ENCODE measurements at regions not wholly inside any gene's neighbourhood (a gene's known extent, or its start where the extent isn't known, plus 50 kb on each side); places are given as distances from the start of the nearest gene placed in this dataset.
"Not testable (repeated sequence)": the region's sequence is repeated elsewhere in the genome, so short reads cannot be mapped to it uniquely, and the experiment has no call there.

DNA sequence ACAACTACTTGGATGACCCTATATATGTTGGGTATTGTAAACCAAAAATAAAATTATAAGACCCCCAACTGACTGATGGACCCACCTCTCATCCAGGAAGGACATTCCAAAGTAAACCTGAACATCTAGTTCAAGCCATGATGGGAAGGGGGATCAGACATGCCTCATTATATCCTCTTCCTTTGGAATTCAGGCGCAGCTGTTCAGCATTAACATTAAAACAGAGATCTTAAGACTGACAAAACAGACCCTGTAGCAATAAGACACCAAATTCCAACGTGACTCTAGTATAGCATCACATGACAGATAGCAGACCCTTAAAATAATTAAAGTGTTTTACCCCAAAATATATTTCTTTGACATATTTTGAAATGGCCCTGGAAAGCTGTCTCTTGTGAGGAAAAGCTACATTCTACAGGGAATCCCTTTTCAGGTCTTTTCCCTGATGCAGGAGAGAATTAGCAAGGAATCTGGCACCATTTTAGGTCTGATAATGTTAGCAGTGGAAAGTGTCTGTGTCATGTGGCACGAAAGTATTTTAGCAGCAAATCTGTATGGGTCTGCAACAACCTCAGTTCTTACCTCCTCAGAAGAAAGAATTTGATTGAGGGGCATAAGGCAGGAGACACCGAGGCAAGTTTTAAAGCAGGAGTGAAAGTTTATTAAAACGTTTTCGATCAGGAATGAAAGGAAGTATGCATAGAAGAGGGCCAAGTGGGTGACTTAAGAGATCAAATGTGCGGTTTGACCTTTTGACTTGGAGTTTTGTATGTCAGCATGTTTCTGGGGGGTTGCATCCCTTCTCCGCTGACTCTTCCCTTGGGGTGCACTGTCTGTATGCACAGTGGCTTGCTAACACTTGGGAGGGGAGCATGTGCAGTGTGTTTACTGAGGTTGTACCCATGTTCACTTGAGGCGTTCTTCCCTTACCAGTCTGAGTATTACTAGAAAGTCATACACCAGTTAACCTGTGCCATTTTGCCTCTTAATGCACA lies 236.6 kb upstream of the PPP1R3A start:
- no peak for DNase-seq
- H3K36me3 ChIP-seq, result no peaks in the 10 kb centered on the region
- H3K4me3 ChIP-seq, result no peak overlapping the region
- no peaks in the 10 kb centered on the region for H3K9me3 ChIP-seq
- no peaks in the 10 kb centered on the region for H3K27me3 ChIP-seq

GRCh38 chr7:114153700-114154099 lies 234.9 kb upstream of the PPP1R3A start:
- no peak overlapping the region for H3K4me3 ChIP-seq
- H3K27me3 ChIP-seq, result no peaks in the 10 kb centered on the region

GRCh38 chr7:114152314-114152938 lies 233.6 kb upstream of the PPP1R3A start:
- Histone ChIP-seq H3K36me3 (no peaks in the 10 kb centered on the region), H3K9me3 (no peaks in the 10 kb centered on the region), H3K4me3 (no peak overlapping the region), H3K27me3 (no peaks in the 10 kb centered on the region)
- DNase-seq, result no peak

More at GRCh38 chr7:114153700-114154099, 234.9 kb upstream of the PPP1R3A start:
- Histone ChIP-seq H3K9me3 (no peaks in the 10 kb centered on the region), H3K36me3 (no peaks in the 10 kb centered on the region)
- DNase-seq, result no peak

GRCh38 chr7:114151777-114152176 lies 233.0 kb upstream of the PPP1R3A start:
- Histone ChIP-seq H3K9me3 (no peaks in the 10 kb centered on the region), H3K36me3 (no peaks in the 10 kb centered on the region), H3K4me3 (no peak overlapping the region), H3K27me3 (no peaks in the 10 kb centered on the region)
- DNase-seq, result no peak

DNA sequence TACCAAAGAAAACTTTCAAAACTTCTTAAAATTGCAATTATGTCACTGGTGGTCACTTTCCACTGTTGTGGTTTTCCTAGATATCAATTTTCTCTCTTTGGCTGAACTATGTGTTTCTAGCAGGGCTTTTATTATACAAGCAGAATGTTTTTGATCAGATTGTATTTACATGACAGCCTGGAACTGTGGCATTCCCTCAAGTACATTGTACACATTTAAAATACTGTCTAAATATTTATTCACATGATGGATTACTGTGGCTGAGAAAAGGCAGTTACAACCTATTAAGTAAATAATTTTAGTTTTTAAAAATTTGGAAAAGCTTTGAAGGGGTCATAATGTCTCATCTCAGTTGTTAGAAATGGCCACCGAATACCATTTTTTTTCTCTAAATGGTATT lies 231.9 kb upstream of the PPP1R3A start:
- no peaks in the 10 kb centered on the region for H3K9me3 ChIP-seq
- H3K36me3 ChIP-seq, result no peaks in the 10 kb centered on the region
- no peak for DNase-seq
- H3K4me3 ChIP-seq, result no peak overlapping the region
- no peaks in the 10 kb centered on the region for H3K27me3 ChIP-seq

- Histone ChIP-seq H3K27me3 (no peaks in the 10 kb centered on the region), H3K4me3 (no peak overlapping the region), H3K9me3 (no peaks in the 10 kb centered on the region), H3K36me3 (no peaks in the 10 kb centered on the region)
- no peak for DNase-seq
These were observed 230.0 kb upstream of the PPP1R3A start for GRCh38 chr7:114148779-114149178.

DNA sequence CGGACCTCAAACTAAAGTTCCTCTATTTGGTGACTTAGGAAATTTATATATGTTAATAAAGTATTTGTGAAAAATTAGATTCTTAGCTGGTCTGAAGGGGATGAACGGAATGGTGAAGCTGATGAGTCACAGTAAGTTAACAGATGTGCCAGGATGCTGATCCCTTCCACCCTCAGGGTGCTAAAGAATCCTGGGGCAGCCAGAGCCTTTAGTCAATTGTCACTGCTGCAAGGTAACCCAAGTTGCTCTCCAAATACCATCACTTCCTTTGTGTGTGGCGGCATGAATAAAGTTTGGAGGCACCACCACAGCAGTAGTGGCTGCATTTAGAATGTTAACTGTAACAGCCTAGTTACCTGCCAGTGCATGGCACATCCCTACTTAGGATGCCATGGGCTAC lies 222.6 kb upstream of the PPP1R3A start:
- Histone ChIP-seq H3K36me3 (no peaks in the 10 kb centered on the region), H3K4me3 (no peak overlapping the region), H3K9me3 (no peaks in the 10 kb centered on the region), H3K27me3 (no peaks in the 10 kb centered on the region)
- DNase-seq, result no peak

- Histone ChIP-seq H3K4me3 (no peak overlapping the region), H3K9me3 (no peaks in the 10 kb centered on the region), H3K27me3 (no peaks in the 10 kb centered on the region), H3K36me3 (no peaks in the 10 kb centered on the region)
- DNase-seq, result no peak
These were observed 221.8 kb upstream of the PPP1R3A start for GRCh38 chr7:114140561-114140960.

DNA sequence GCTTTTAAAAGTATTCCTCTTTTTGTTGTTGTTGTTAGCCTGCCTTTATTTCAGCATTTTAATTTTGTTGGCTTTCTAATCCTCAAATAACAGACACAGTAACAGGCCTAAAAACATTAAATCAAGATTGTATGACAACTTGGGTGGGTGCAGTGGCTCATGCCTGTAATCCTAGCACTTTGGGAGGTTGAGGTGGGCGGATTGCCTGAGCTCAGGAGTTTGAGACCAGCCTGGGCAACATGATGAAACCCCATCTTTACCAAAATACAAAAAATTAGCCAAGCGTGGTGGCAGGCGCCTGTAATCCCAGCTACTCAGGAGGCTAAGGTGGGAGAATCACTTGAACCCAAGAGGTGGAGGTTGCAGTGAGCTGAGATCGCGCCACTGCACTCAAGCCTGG lies 220.9 kb upstream of the PPP1R3A start:
- not testable (repeated sequence) for H3K4me3 ChIP-seq, H3K36me3 ChIP-seq, H3K27me3 ChIP-seq, H3K9me3 ChIP-seq, DNase-seq

- no peak overlapping the region for H3K4me3 ChIP-seq
- no peaks in the 10 kb centered on the region for H3K36me3 ChIP-seq
- H3K27me3 ChIP-seq, result no peaks in the 10 kb centered on the region
- DNase-seq, result no peak
- no peaks in the 10 kb centered on the region for H3K9me3 ChIP-seq
These were observed 219.8 kb upstream of the PPP1R3A start for GRCh38 chr7:114138587-114138986.

GRCh38 chr7:114133717-114134116 lies 214.9 kb upstream of the PPP1R3A start:
- Histone ChIP-seq H3K27me3 (no peaks in the 10 kb centered on the region), H3K9me3 (no peaks in the 10 kb centered on the region), H3K4me3 (no peak overlapping the region), H3K36me3 (no peaks in the 10 kb centered on the region)
- DNase-seq, result no peak

DNA sequence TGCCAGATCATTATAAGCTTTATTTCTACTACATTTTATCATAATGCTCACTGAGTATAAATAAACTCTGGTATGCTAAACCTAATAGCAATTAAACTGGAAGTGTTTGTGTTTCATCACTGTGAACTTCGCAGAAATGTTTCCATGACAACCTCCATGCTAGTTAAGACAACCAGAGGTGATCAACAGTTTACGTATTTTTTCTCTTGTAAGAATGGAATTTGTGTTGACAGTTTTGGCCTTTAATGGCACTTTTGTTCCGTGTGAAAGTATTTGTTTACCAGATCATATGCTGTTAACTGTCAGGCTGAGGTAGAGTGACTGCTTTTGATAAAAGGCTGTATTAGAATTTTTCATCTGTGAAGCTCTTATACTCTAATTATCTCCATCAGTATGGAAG lies 212.1 kb upstream of the PPP1R3A start:
- Histone ChIP-seq H3K27me3 (no peaks in the 10 kb centered on the region), H3K9me3 (no peaks in the 10 kb centered on the region), H3K4me3 (no peak overlapping the region), H3K36me3 (no peaks in the 10 kb centered on the region)
- no peak for DNase-seq

DNA sequence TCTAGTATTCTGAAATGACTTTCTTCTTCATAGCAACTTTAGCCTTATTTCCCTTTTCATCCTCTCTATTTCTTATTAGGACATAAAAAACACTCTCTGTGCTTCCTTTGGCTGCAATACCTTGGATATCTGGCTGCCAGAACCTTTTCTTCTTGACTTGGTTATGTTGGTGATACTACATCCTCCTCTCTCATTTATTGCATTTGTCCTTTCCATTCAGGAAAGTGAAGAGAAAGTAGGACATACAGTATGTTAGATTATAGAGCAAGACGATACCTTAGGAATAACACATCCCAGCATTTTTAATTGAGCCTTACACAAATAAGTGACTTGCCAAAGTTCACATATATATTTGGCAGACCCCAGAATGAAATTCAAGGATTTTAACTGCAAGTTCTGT lies 210.1 kb upstream of the PPP1R3A start:
- DNase-seq, result no peak
- no peaks in the 10 kb centered on the region for H3K27me3 ChIP-seq
- no peak overlapping the region for H3K4me3 ChIP-seq
- no peaks in the 10 kb centered on the region for H3K9me3 ChIP-seq
- H3K36me3 ChIP-seq, result no peaks in the 10 kb centered on the region

DNA sequence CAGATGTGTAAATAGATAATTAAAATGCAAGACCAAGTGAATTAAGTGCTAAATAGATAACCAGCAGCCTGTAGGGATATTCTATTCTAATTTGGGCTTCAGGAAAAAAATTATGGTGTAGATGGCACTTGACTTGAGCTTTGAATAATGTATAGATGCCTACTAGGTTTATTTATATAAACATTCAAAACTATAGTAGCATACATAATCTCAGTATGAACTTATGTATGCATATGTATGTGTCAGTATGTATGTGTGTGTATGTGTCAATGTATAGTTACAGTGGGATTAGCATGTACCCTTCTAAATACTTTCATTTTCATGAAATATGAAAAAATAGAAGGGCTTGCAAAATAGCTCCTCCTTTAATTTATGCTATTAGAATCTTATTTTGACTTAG lies 207.3 kb upstream of the PPP1R3A start:
- Histone ChIP-seq H3K36me3 (no peaks in the 10 kb centered on the region), H3K27me3 (no peaks in the 10 kb centered on the region), H3K4me3 (no peak overlapping the region), H3K9me3 (no peaks in the 10 kb centered on the region)
- no peak for DNase-seq

DNA sequence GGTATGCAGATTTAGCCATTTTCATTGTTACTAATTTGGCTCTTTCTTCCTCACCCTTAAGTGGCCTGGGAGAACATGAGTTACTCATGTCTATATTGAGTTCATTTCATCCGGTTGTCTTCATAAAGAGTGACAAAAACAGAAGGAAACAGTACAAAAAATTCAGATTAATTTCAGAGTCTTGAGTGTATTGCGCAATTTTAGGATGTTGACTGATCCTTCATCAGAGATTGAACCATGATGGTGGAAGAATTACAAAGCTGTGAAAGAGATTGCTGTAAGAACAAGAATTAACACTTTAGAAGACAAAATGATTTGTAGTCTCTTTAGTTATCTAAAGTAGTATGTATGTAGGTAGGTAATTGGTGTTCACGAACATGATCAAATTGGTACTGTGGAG lies 194.0 kb upstream of the PPP1R3A start:
- Histone ChIP-seq H3K9me3 (no peaks in the 10 kb centered on the region), H3K36me3 (no peaks in the 10 kb centered on the region), H3K27me3 (no peaks in the 10 kb centered on the region), H3K4me3 (no peak overlapping the region)
- DNase-seq, result no peak

DNA sequence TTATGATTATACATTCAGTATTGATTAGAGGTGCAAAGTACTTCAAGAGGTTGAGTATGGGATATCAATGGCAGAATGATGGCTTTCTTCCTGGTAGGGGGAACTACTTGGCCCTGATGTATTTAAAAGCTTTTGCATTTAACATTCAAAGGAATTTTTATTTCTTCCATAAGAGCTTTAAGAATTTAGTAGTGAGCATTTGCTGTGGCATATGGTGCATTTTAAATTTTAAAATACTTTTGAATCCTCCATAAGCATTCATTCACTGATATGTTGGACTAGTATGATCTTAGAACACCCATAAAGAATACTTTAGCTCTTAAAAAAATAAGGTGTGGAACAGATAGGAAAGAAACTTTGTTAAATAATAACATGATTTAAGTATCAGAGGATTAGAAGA lies 191.9 kb upstream of the PPP1R3A start:
- DNase-seq, result no peak
- no peaks in the 10 kb centered on the region for H3K36me3 ChIP-seq
- H3K27me3 ChIP-seq, result no peaks in the 10 kb centered on the region
- H3K4me3 ChIP-seq, result no peak overlapping the region
- no peaks in the 10 kb centered on the region for H3K9me3 ChIP-seq

DNA sequence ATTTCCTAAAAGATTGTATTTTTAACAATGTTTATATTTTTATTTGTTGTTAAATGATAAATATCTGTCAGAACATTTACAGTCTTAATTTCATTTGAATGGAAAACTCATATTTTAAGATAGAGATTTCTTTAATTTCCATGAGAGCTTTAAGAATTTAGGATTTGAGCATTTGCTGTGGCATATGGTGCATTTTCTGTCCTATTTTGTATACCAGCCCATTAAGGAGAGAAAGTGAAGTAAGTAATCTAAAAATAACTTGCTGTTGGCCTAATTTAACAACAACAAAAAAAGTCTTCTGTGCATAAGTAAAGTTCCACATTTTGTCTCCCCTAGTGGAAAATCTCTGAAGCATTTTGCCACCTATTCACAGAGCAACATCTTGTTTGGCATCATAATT lies 190.9 kb upstream of the PPP1R3A start:
- Histone ChIP-seq H3K9me3 (no peaks in the 10 kb centered on the region), H3K27me3 (no peaks in the 10 kb centered on the region), H3K36me3 (no peaks in the 10 kb centered on the region), H3K4me3 (no peak overlapping the region)
- no peak for DNase-seq

DNA sequence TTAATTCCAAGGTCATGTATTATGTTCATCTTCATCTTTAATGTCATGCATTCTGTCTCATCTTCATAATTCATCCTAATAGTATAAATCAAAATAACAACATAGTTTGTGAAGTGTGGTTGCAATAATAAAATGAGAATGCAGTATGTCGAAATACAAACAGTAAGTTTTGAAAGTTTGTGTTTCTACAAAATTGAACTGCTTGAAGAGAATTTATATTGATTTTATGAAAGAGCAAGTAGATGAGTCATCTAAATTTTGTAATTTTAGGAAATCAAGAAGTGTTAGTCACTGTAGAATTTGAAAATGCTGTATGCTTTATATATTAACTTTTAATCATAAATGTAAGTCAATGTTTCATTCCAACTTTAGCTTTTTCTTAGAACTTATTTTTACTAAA lies 190.5 kb upstream of the PPP1R3A start:
- Histone ChIP-seq H3K27me3 (no peaks in the 10 kb centered on the region), H3K36me3 (no peaks in the 10 kb centered on the region), H3K9me3 (no peaks in the 10 kb centered on the region), H3K4me3 (no peak overlapping the region)
- DNase-seq, result no peak

Data from MG63 (cell line).